Fibroblast of lung (primary cell): ENCODE measurements at regions not wholly inside any gene's neighbourhood (a gene's known extent, or its start where the extent isn't known, plus 50 kb on each side); places are given as distances from the start of the nearest gene placed in this dataset.

Source experiments
- CTCF ChIP-seq, 2 donors: IDR thresholded peaks in 1 of 2; conservative IDR thresholded peaks in 1 of 2; 1 replicate in 1 of 2; 2 replicates in 1 of 2; pipeline ENCODE4 v1.5.1; 2011 to 2012; ENCODE audit warnings: low read length in 2 of 2, control low read depth in 1 of 2, inconsistent platforms in 1 of 2, low read depth in 1 of 2, mild to moderate bottlenecking in 1 of 2
- EZH2 ChIP-seq: IDR thresholded peaks from 2 replicates; pipeline ENCODE4 v1.5.1; 2012; ENCODE audit warnings: low read length, control low read depth, mild to moderate bottlenecking; ENCODE audit errors: missing control alignments

GRCh38 chr5:77873239-77873638 is 97.1 kb upstream of the TBCA start:
- no peak for TF ChIP-seq CTCF (conservative IDR thresholded peaks at IDR 0.05 in 1 of 2, IDR thresholded peaks at IDR 0.05 in 1 of 2; ENCODE audit: low read depth in 1 of 2, low read length in 2 of 2)
- TF ChIP-seq EZH2, result no peak
